HEK293 (cell line): ENCODE measurements at regions not wholly inside any gene's neighbourhood (a gene's known extent, or its start where the extent isn't known, plus 50 kb on each side); places are given as distances from the start of the nearest gene placed in this dataset.

Experiments
- CTCF ChIA-PET: fragments of 350-600 bp; formaldehyde crosslinking; extraction: SDS; loops from one replicate; lab custom pipeline; 2021; ENCODE audit warnings: antibody characterized with exemption; lab: Yijun Ruan, JAX
- POLR2A ChIA-PET: fragments of 300-600 bp; formaldehyde crosslinking; extraction: SDS; loops from one replicate; lab custom pipeline; 2020; ENCODE audit warnings: antibody characterized with exemption, inconsistent platforms; lab: Yijun Ruan, JAX
- H3K27ac ChIP-seq: fragments of 200-500 bp; sonication (Bioruptor generic); 2 replicates; pipeline ENCODE4 v1.5.1; 2014; ENCODE audit warnings: low read depth, low read length, control low read depth, inconsistent platforms; ENCODE audit errors: extremely low read depth
- H3K36me3 ChIP-seq, 2 experiments: fragments of 200-500 bp in 1 of 2; sonication (Bioruptor generic) in 1 of 2; 1 replicate in 1 of 2; 2 replicates in 1 of 2; pipeline ENCODE4 v1.5.1; 2014 to 2017; ENCODE audit warnings: inconsistent platforms in 2 of 2, low read length in 2 of 2; ENCODE audit not compliant: control insufficient read depth in 2 of 2, insufficient read depth in 1 of 2
- H3K4me1 ChIP-seq: fragments of 200-500 bp; sonication (Bioruptor generic); 2 replicates; pipeline ENCODE4 v1.5.1; 2014; ENCODE audit warnings: mild to moderate bottlenecking, low read length, inconsistent platforms; ENCODE audit not compliant: control insufficient read depth, insufficient read depth
- H3K4me3 ChIP-seq: 2 replicates; pipeline ENCODE4 v1.5.1; 2011; ENCODE audit warnings: low read depth, mild to moderate bottlenecking, control low read depth, low read length, moderate library complexity
- H3K9me3 ChIP-seq: fragments of 200-500 bp; sonication (Bioruptor generic); 2 replicates; pipeline ENCODE4 v1.5.1; 2014; ENCODE audit warnings: low read depth, low read length, inconsistent platforms; ENCODE audit not compliant: control insufficient read depth, insufficient read depth
- MYNN ChIP-seq: fragments of 450-650 bp; formaldehyde crosslinking; IDR thresholded peaks from 2 replicates; pipeline ENCODE4 v1.5.1; 2016; ENCODE audit warnings: missing biosample characterization, missing genetic modification characterization, borderline replicate concordance
- PRDM1 ChIP-seq: fragments of 450-650 bp; formaldehyde crosslinking; IDR thresholded peaks from 2 replicates; pipeline ENCODE4; 2016; ENCODE audit warnings: missing biosample characterization, missing genetic modification characterization
- TRIM28 ChIP-seq: IDR thresholded peaks from 2 replicates; pipeline ENCODE4 v1.6.1; 2011; ENCODE audit warnings: low read length, control low read depth, borderline replicate concordance
- ZBTB17 ChIP-seq: fragments of 450-650 bp; formaldehyde crosslinking; IDR thresholded peaks from 2 replicates; pipeline ENCODE4 v1.5.1; 2016; ENCODE audit warnings: missing biosample characterization, missing genetic modification characterization
- ZBTB48 ChIP-seq: fragments of 450-650 bp; formaldehyde crosslinking; IDR thresholded peaks from 2 replicates; pipeline ENCODE4 v1.5.1; 2016; ENCODE audit warnings: missing biosample characterization, missing genetic modification characterization
- ZBTB7A ChIP-seq: fragments of 450-650 bp; formaldehyde crosslinking; IDR thresholded peaks from 2 replicates; pipeline ENCODE4 v1.5.1; 2016; ENCODE audit warnings: low read depth, missing biosample characterization, missing genetic modification characterization
- ZFP37 ChIP-seq: fragments of 450-650 bp; formaldehyde crosslinking; IDR thresholded peaks from 2 replicates; pipeline ENCODE4 v1.5.1; 2016; ENCODE audit warnings: missing biosample characterization, missing genetic modification characterization
- ZNF133 ChIP-seq: fragments of 450-650 bp; formaldehyde crosslinking; IDR thresholded peaks from 2 replicates; pipeline ENCODE4 v1.5.1; 2016; ENCODE audit warnings: missing biosample characterization, missing genetic modification characterization
- ZNF138 ChIP-seq: fragments of 450-650 bp; formaldehyde crosslinking; IDR thresholded peaks from 2 replicates; pipeline ENCODE4 v1.5.1; 2016; ENCODE audit warnings: missing biosample characterization, missing genetic modification characterization, borderline replicate concordance
- ZNF140 ChIP-seq: fragments of 450-650 bp; formaldehyde crosslinking; IDR thresholded peaks from 2 replicates; pipeline ENCODE4 v1.5.1; 2016; ENCODE audit warnings: missing biosample characterization, missing genetic modification characterization
- ZNF157 ChIP-seq: fragments of 450-650 bp; formaldehyde crosslinking; IDR thresholded peaks from 2 replicates; pipeline ENCODE4 v1.5.1; 2016; ENCODE audit warnings: missing biosample characterization, missing genetic modification characterization
- ZNF169 ChIP-seq: fragments of 450-650 bp; formaldehyde crosslinking; IDR thresholded peaks from 2 replicates; pipeline ENCODE4 v1.5.1; 2016; ENCODE audit warnings: missing biosample characterization, missing genetic modification characterization
- ZNF174 ChIP-seq: fragments of 450-650 bp; formaldehyde crosslinking; IDR thresholded peaks from 2 replicates; pipeline ENCODE4 v1.5.0; 2017; ENCODE audit warnings: missing biosample characterization, mild to moderate bottlenecking, missing genetic modification characterization
- ZNF223 ChIP-seq: fragments of 450-650 bp; formaldehyde crosslinking; IDR thresholded peaks from 2 replicates; pipeline ENCODE4 v1.5.1; 2016; ENCODE audit warnings: missing biosample characterization, missing genetic modification characterization
- ZNF23 ChIP-seq: fragments of 450-650 bp; formaldehyde crosslinking; IDR thresholded peaks from 2 replicates; pipeline ENCODE4 v1.5.1; 2016; ENCODE audit warnings: missing biosample characterization, missing genetic modification characterization, borderline replicate concordance
- ZNF335 ChIP-seq: fragments of 450-650 bp; formaldehyde crosslinking; conservative IDR thresholded peaks from 2 replicates; pipeline ENCODE4 v1.5.1; 2016; ENCODE audit warnings: missing biosample characterization, missing genetic modification characterization
- ZNF366 ChIP-seq: fragments of 450-650 bp; formaldehyde crosslinking; conservative IDR thresholded peaks from 2 replicates; pipeline ENCODE4 v1.5.1; 2016; ENCODE audit warnings: missing biosample characterization, missing genetic modification characterization
- ZNF561 ChIP-seq: fragments of 450-650 bp; IDR thresholded peaks from 2 replicates; pipeline ENCODE4 v1.5.1; 2018; ENCODE audit warnings: missing biosample characterization, missing genetic modification characterization, borderline replicate concordance
- ZNF629 ChIP-seq: fragments of 450-650 bp; formaldehyde crosslinking; IDR thresholded peaks from 2 replicates; pipeline ENCODE4 v1.5.1; 2017; ENCODE audit warnings: missing biosample characterization, missing genetic modification characterization
- ZNF777 ChIP-seq: fragments of 450-650 bp; formaldehyde crosslinking; IDR thresholded peaks from 2 replicates; pipeline ENCODE4 v1.5.1; 2017; ENCODE audit warnings: missing biosample characterization, missing genetic modification characterization, borderline replicate concordance
- ZNF785 ChIP-seq: fragments of 450-650 bp; formaldehyde crosslinking; IDR thresholded peaks from 2 replicates; pipeline ENCODE4 v1.5.1; 2016; ENCODE audit warnings: missing biosample characterization, missing genetic modification characterization
- TF ChIP-seq, protein P1 (sequence below): fragments of 450-650 bp; formaldehyde crosslinking; IDR thresholded peaks from 2 replicates; pipeline ENCODE4 v1.5.1; 2016; ENCODE audit warnings: missing biosample characterization, missing genetic modification characterization
- TF ChIP-seq, protein P2 (sequence below): fragments of 450-650 bp; formaldehyde crosslinking; IDR thresholded peaks from 2 replicates; pipeline ENCODE4 v1.5.1; 2017; ENCODE audit warnings: missing biosample characterization, mild to moderate bottlenecking, missing genetic modification characterization, moderate library complexity

- CTCF ChIA-PET: no interaction called here
- no peaks in the 10 kb centered on the region for H3K9me3 ChIP-seq
- peaks cover 14% of the 10 kb centered on the region for H3K4me1 ChIP-seq
- H3K4me3 ChIP-seq: no peak overlapping the region
- POLR2A ChIA-PET: no interaction called here
- H3K27ac ChIP-seq: no peak overlapping the region
- no peaks in the 10 kb centered on the region for H3K36me3 ChIP-seq
- TF ChIP-seq ZFP37 (no peak), ZNF777 (tag by site-specific recombination) (no peak), ZBTB48 (no peak)
These were observed 339.2 kb upstream of the SALL3 start for GRCh38 chr18:78640246-78640995.

GRCh38 chr18:78641689-78642231, 337.9 kb upstream of the SALL3 start:
- H3K9me3 ChIP-seq: no peaks in the 10 kb centered on the region
- ChIA-PET POLR2A (no interaction called here), CTCF (interaction anchor here (0.6 kb wide), 1 partner anchor 77 kb away, joined by 3 read pairs; no protein-coding TSS in a partner anchor)
- peaks cover 14% of the 10 kb centered on the region for H3K4me1 ChIP-seq
- H3K4me3 ChIP-seq: no peak overlapping the region
- H3K36me3 ChIP-seq: no peaks in the 10 kb centered on the region
- H3K27ac ChIP-seq: no peak overlapping the region
- TF ChIP-seq ZNF169 (tag by site-specific recombination): no peak
- no peak for TF ChIP-seq TRIM28
- TF ChIP-seq ZNF140 (tag by site-specific recombination): no peak
- TF ChIP-seq ZBTB7A: no peak
- TF ChIP-seq ZNF785 (tag by site-specific recombination): no peak
- no peak for TF ChIP-seq ZNF366
- no peak for TF ChIP-seq ZNF157 (tag by site-specific recombination)
- no peak for TF ChIP-seq ZNF138 (tag by site-specific recombination)
- TF ChIP-seq ZNF629 (tag by site-specific recombination): no peak
- TF ChIP-seq, protein P1, sequence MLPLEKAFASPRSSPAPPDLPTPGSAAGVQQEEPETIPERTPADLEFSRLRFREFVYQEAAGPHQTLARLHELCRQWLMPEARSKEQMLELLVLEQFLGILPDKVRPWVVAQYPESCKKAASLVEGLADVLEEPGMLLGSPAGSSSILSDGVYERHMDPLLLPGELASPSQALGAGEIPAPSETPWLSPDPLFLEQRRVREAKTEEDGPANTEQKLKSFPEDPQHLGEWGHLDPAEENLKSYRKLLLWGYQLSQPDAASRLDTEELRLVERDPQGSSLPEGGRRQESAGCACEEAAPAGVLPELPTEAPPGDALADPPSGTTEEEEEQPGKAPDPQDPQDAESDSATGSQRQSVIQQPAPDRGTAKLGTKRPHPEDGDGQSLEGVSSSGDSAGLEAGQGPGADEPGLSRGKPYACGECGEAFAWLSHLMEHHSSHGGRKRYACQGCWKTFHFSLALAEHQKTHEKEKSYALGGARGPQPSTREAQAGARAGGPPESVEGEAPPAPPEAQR (tag by site-specific recombination): no peak
- no peak for TF ChIP-seq PRDM1
- no peak for TF ChIP-seq ZNF133 (tag by site-specific recombination)
- TF ChIP-seq ZBTB17 (tag by site-specific recombination): no peak
- no peak for TF ChIP-seq ZNF223
- TF ChIP-seq ZNF561: no peak
- TF ChIP-seq MYNN: no peak
- no peak for TF ChIP-seq ZNF23 (tag by site-specific recombination)
- TF ChIP-seq, protein P2, sequence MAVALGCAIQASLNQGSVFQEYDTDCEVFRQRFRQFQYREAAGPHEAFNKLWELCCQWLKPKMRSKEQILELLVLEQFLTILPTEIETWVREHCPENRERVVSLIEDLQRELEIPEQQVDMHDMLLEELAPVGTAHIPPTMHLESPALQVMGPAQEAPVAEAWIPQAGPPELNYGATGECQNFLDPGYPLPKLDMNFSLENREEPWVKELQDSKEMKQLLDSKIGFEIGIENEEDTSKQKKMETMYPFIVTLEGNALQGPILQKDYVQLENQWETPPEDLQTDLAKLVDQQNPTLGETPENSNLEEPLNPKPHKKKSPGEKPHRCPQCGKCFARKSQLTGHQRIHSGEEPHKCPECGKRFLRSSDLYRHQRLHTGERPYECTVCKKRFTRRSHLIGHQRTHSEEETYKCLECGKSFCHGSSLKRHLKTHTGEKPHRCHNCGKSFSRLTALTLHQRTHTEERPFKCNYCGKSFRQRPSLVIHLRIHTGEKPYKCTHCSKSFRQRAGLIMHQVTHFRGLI (tag by site-specific recombination): no peak
- no peak for TF ChIP-seq ZNF335 (tag by site-specific recombination)
- TF ChIP-seq ZNF174 (tag by site-specific recombination): no peak
